Nephron progenitor cell (in vitro differentiated cells): ENCODE measurements at regions not wholly inside any gene's neighbourhood (a gene's known extent, or its start where the extent isn't known, plus 50 kb on each side); places are given as distances from the start of the nearest gene placed in this dataset.

Experiments used
- DNase-seq: peaks from one replicate; pipeline ENCODE4 v3.0.0; 2021
- H3K27ac Mint-ChIP-seq: 2 replicates; pipeline ENCODE4 v1.8.0; 2021; ENCODE audit warnings: mild to moderate bottlenecking, moderate library complexity, mixed read lengths
- H3K27me3 Mint-ChIP-seq: 2 replicates; pipeline ENCODE4 v1.8.0; 2021; ENCODE audit warnings: mild to moderate bottlenecking, low read depth, mixed read lengths; ENCODE audit not compliant: poor library complexity
- H3K36me3 Mint-ChIP-seq: 2 replicates; pipeline ENCODE4 v1.8.0; 2021; ENCODE audit warnings: low read depth, mixed read lengths
- H3K4me1 Mint-ChIP-seq: 2 replicates; pipeline ENCODE4 v1.8.0; 2021; ENCODE audit warnings: mixed read lengths
- H3K4me3 Mint-ChIP-seq: 2 replicates; pipeline ENCODE4 v1.8.0; 2021; ENCODE audit warnings: mild to moderate bottlenecking, moderate library complexity, mixed read lengths
- H3K9me3 Mint-ChIP-seq: 2 replicates; pipeline ENCODE4 v1.8.0; 2021; ENCODE audit warnings: mild to moderate bottlenecking, moderate library complexity, mixed read lengths
- CTCF ChIP-seq: fragments of 200-600 bp; sonication (generic); IDR thresholded peaks from 2 replicates; pipeline ENCODE4 v1.5.0; 2021; ENCODE audit warnings: antibody characterized with exemption

- Mint-ChIP-seq H3K4me3 (no peak overlapping the region), H3K9me3 (peaks cover 5% of the 10 kb centered on the region), H3K4me1 (peaks cover 22% of the 10 kb centered on the region), H3K27ac (no peak overlapping the region), H3K36me3 (peaks cover 5% of the 10 kb centered on the region), H3K27me3 (no peaks in the 10 kb centered on the region)
- no peak for TF ChIP-seq CTCF
- no peak for DNase-seq
Observed at GRCh38 chr4:112942077-112942476, 107.4 kb upstream of the ANK2 start.

- H3K9me3 Mint-ChIP-seq, result peaks cover 5% of the 10 kb centered on the region
- no peak for TF ChIP-seq CTCF
Observed at GRCh38 chr4:112942997-112943396, 106.5 kb upstream of the ANK2 start.

GRCh38 chr4:112944006-112944405, 105.4 kb upstream of the ANK2 start:
- no peak overlapping the region for H3K27ac Mint-ChIP-seq
- H3K27me3 Mint-ChIP-seq, result no peaks in the 10 kb centered on the region
- H3K36me3 Mint-ChIP-seq, result peaks cover 5% of the 10 kb centered on the region
- H3K9me3 Mint-ChIP-seq, result peaks cover 5% of the 10 kb centered on the region
- TF ChIP-seq CTCF, result no peak
- H3K4me3 Mint-ChIP-seq, result no peak overlapping the region
- peaks cover 27% of the 10 kb centered on the region for H3K4me1 Mint-ChIP-seq
- DNase-seq, result no peak

More at GRCh38 chr4:112942997-112943396, 106.5 kb upstream of the ANK2 start:
- Mint-ChIP-seq H3K36me3 (peaks cover 5% of the 10 kb centered on the region), H3K27me3 (no peaks in the 10 kb centered on the region), H3K4me1 (peaks cover 22% of the 10 kb centered on the region), H3K4me3 (no peak overlapping the region), H3K27ac (peak overlapping the region; percentile 34)
- no peak for DNase-seq

- peaks cover 19% of the 10 kb centered on the region for H3K4me1 Mint-ChIP-seq
- no peak for DNase-seq
- no peak overlapping the region for H3K27ac Mint-ChIP-seq
- H3K36me3 Mint-ChIP-seq, result peaks cover 5% of the 10 kb centered on the region
- peaks cover 5% of the 10 kb centered on the region for H3K9me3 Mint-ChIP-seq
- TF ChIP-seq CTCF, result no peak
- H3K27me3 Mint-ChIP-seq, result no peaks in the 10 kb centered on the region
- no peak overlapping the region for H3K4me3 Mint-ChIP-seq
Observed at GRCh38 chr4:112946127-112946526, 103.3 kb upstream of the ANK2 start.

- H3K4me3 Mint-ChIP-seq, result no peak overlapping the region
- no peaks in the 10 kb centered on the region for H3K27me3 Mint-ChIP-seq
- H3K27ac Mint-ChIP-seq, result no peak overlapping the region
- H3K9me3 Mint-ChIP-seq, result peaks cover 5% of the 10 kb centered on the region
- TF ChIP-seq CTCF, result no peak
- DNase-seq, result no peak
- peaks cover 5% of the 10 kb centered on the region for H3K36me3 Mint-ChIP-seq
- H3K4me1 Mint-ChIP-seq, result peaks cover 19% of the 10 kb centered on the region
Observed at GRCh38 chr4:112947616-112948015, 101.8 kb upstream of the ANK2 start.
